ENCODE measurements at regions not wholly inside any gene's neighbourhood (a gene's known extent, or its start where the extent isn't known, plus 50 kb on each side); places are given as distances from the start of the nearest gene placed in this dataset.
"Not testable (repeated sequence)": the region's sequence is repeated elsewhere in the genome, so short reads cannot be mapped to it uniquely, and the experiment has no call there.

DNA sequence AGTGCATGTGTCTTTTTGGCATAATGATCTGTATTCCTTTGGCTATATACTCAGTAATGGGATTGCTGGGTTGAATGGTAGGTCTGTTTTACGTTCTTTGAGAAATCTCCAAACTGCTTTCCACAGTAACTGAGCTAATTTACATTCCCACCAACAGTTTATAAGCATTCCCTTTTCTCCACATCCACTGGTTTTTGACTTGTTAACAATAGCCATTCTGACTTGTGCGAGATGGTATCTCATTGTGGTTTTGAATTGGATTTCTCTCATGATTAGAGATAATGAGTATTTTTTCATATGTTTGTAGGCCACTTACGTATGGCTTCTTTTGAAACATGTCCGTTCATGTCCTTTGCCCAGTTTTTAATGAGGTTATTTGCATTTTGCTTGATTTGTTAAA is 117.7 kb downstream of the CHCHD4 start:
- Histone ChIP-seq H3K36me3 (ENCODE audit: control insufficient read depth, insufficient read depth, low read length, severe bottlenecking) (no peaks in the 10 kb centered on the region), H3K27me3 (replicated peaks; ENCODE audit: control insufficient read depth, insufficient read depth, low read length) (no peaks in the 10 kb centered on the region), H3K4me1 (ENCODE audit: control insufficient read depth, insufficient read depth, low read length) (no peaks in the 10 kb centered on the region), H3K9me3 (ENCODE audit: control insufficient read depth, low read length) (no peaks in the 10 kb centered on the region), H3K4me3 (ENCODE audit: low read length) (no peak overlapping the region), H3K9ac (ENCODE audit: low read length) (no peak overlapping the region)
- no peak for DNase-seq (ENCODE audit: low read depth)

DNA sequence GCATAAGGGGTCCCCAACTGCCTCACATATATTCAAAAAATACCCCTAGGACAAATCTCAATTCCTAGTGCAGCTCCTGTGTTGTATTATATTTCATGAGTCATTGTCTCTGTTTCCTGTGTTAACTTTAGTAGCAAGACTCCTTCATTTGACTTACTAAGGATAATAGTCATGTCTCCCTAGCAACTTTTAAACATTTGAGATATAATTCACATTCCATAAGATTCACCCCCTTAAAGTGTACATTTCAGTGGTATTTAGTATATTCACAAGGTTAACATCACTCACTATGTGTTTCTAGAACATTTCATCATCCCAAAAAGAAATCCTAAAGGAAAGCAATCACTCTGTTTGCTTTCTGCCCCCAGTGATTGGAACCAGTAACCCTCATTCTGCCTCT is 121.3 kb upstream of the WNT7A start:
- DNase-seq (ENCODE audit: low read depth): peak; percentile 19
- no peaks in the 10 kb centered on the region for H3K27me3 ChIP-seq (replicated peaks; ENCODE audit: control insufficient read depth, insufficient read depth, low read length)
- H3K36me3 ChIP-seq (ENCODE audit: control insufficient read depth, insufficient read depth, low read length, severe bottlenecking): no peaks in the 10 kb centered on the region
- H3K4me3 ChIP-seq (ENCODE audit: low read length): no peak overlapping the region
- no peak overlapping the region for H3K9ac ChIP-seq (ENCODE audit: low read length)
- no peaks in the 10 kb centered on the region for H3K9me3 ChIP-seq (ENCODE audit: control insufficient read depth, low read length)
- no peaks in the 10 kb centered on the region for H3K4me1 ChIP-seq (ENCODE audit: control insufficient read depth, insufficient read depth, low read length)

DNA sequence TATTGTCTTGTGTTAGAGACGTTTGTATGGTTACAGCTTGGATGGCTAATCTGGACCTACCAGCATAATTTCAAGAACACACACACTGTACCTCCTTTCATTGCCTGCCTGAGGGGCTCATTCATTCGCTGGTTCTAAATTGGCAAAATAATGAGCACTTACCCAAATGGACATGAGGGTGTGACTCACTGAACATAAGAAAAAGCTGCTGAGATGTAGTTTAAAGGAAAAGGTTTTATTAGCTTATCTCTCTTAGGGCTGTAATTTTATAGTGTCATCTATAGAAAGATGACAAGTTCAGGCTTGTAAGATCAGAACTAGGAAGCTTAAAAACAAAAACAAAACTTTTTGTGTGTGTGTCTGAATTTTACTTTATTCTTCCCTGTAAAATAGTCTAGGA is 120.7 kb upstream of the WNT7A start:
- H3K9ac ChIP-seq (ENCODE audit: low read length): no peak overlapping the region
- no peak overlapping the region for H3K4me3 ChIP-seq (ENCODE audit: low read length)
- no peaks in the 10 kb centered on the region for H3K4me1 ChIP-seq (ENCODE audit: control insufficient read depth, insufficient read depth, low read length)
- no peaks in the 10 kb centered on the region for H3K27me3 ChIP-seq (replicated peaks; ENCODE audit: control insufficient read depth, insufficient read depth, low read length)
- no peak for DNase-seq (ENCODE audit: low read depth)
- no peaks in the 10 kb centered on the region for H3K9me3 ChIP-seq (ENCODE audit: control insufficient read depth, low read length)
- no peaks in the 10 kb centered on the region for H3K36me3 ChIP-seq (ENCODE audit: control insufficient read depth, insufficient read depth, low read length, severe bottlenecking)

DNA sequence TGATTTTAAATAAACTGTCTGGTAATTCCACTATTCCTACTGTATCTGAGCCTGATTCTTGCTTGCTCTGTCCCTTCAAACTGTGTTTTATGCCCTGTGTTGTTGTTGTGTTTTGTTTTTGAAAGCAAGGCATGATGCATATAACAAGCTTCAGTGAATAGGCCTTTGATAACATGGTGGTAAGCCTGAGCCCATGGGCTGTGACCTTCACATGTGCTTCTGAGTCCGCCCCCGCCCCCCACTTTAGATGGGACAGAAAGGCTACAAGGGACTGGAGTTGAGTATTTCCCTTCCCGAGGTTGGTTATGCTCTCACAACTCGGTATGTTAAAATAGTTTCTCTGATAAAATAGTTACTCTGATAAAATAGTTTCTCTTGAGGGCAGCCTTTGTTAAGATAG is 119.0 kb upstream of the WNT7A start:
- no peaks in the 10 kb centered on the region for H3K36me3 ChIP-seq (ENCODE audit: control insufficient read depth, insufficient read depth, low read length, severe bottlenecking)
- H3K4me1 ChIP-seq (ENCODE audit: control insufficient read depth, insufficient read depth, low read length): no peaks in the 10 kb centered on the region
- no peaks in the 10 kb centered on the region for H3K9me3 ChIP-seq (ENCODE audit: control insufficient read depth, low read length)
- no peak overlapping the region for H3K9ac ChIP-seq (ENCODE audit: low read length)
- no peak for DNase-seq (ENCODE audit: low read depth)
- H3K27me3 ChIP-seq (replicated peaks; ENCODE audit: control insufficient read depth, insufficient read depth, low read length): no peaks in the 10 kb centered on the region
- H3K4me3 ChIP-seq (ENCODE audit: low read length): no peak overlapping the region

DNA sequence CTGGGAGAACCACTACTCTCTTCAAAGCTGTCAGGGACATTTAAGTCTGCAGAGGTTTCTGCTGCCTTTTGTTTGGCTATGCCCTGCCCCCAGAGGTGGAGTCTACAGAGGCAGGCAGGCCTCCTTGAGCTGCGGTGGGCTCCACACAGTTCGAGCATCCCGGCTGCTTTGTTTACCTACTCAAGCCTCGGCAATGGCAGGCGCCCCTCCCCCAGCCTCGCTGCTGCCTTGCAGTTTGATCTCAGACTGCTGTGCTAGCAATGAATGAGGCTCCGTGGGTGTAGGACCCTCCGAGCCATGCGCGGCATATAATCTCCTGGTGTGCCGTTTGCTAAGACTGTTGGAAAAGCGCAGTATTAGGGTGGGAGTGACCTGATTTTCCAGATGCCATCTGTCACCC is 115.3 kb upstream of the WNT7A start:
- not testable (repeated sequence) for H3K9ac ChIP-seq (ENCODE audit: low read length); H3K27me3 ChIP-seq (replicated peaks; ENCODE audit: control insufficient read depth, insufficient read depth, low read length); H3K4me1 ChIP-seq (ENCODE audit: control insufficient read depth, insufficient read depth, low read length); H3K9me3 ChIP-seq (ENCODE audit: control insufficient read depth, low read length); H3K4me3 ChIP-seq (ENCODE audit: low read length); DNase-seq (ENCODE audit: low read depth); H3K36me3 ChIP-seq (ENCODE audit: control insufficient read depth, insufficient read depth, low read length, severe bottlenecking)

DNA sequence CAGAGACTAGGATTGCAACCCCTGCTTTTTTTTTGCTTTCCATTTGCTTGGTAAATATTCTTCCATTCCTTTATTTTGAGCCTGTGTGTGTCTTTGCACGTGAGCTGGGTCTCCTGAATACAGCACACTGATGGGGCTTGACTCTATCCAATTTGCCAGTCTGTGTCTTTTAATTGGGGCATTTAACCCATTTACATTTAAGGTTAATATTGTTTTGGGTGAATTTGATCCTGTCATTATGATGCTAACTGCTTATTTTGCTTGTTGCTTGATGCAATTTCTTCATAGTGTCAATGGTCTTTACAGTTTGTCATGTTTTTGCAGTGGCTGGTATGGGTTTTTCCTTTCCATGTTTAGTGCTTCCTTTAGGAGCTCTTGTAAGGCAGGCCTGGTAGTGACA is 109.1 kb upstream of the WNT7A start:
- H3K27me3 ChIP-seq (replicated peaks; ENCODE audit: control insufficient read depth, insufficient read depth, low read length); H3K9ac ChIP-seq (ENCODE audit: low read length); H3K4me1 ChIP-seq (ENCODE audit: control insufficient read depth, insufficient read depth, low read length); DNase-seq (ENCODE audit: low read depth); H3K36me3 ChIP-seq (ENCODE audit: control insufficient read depth, insufficient read depth, low read length, severe bottlenecking); H3K9me3 ChIP-seq (ENCODE audit: control insufficient read depth, low read length); H3K4me3 ChIP-seq (ENCODE audit: low read length): not testable (repeated sequence)

DNA sequence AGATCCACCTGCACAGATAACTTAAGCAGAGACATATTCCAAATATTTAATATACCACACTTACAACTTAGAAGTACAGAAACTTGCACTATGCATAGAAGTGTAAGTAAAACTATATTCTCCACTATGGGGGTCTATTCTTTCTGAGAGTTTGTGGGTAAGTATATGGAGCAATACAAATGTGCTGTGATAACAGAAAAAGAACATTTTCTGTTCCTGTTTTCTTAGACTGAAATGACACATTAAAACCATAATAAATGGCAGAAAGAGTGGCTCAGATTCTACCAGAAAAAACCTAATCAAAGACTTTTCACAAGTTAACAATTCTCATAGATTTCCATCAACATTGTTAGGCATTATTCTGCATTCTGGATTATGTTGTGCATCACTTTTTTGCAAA is 96.6 kb upstream of the WNT7A start:
- Histone ChIP-seq H3K36me3 (ENCODE audit: control insufficient read depth, insufficient read depth, low read length, severe bottlenecking) (no peaks in the 10 kb centered on the region), H3K27me3 (replicated peaks; ENCODE audit: control insufficient read depth, insufficient read depth, low read length) (no peaks in the 10 kb centered on the region), H3K4me3 (ENCODE audit: low read length) (no peak overlapping the region), H3K9ac (ENCODE audit: low read length) (no peak overlapping the region), H3K9me3 (ENCODE audit: control insufficient read depth, low read length) (peaks cover 29% of the 10 kb centered on the region), H3K4me1 (ENCODE audit: control insufficient read depth, insufficient read depth, low read length) (no peaks in the 10 kb centered on the region)
- DNase-seq (ENCODE audit: low read depth): no peak

DNA sequence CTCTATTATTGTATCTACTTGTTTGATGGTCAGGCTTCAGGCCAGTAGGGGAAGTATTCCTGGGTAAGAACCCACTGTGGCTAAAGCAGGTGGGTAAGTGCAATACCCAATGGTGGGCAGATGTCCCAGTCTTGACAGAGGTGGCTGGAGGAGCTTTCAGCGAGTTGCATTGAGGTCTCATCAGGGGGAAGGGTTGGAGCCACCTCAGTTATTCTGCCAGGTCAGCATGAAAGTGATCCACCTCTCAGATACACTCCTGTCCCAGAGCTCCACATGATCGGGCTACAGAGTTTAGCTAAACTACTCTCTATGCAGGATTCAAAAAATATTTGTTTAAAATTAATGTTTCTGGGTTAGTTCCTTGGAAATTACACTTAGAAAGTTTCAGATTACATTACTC is 95.8 kb upstream of the WNT7A start:
- H3K4me3 ChIP-seq (ENCODE audit: low read length): no peak overlapping the region
- H3K27me3 ChIP-seq (replicated peaks; ENCODE audit: control insufficient read depth, insufficient read depth, low read length): no peaks in the 10 kb centered on the region
- no peak for DNase-seq (ENCODE audit: low read depth)
- no peaks in the 10 kb centered on the region for H3K4me1 ChIP-seq (ENCODE audit: control insufficient read depth, insufficient read depth, low read length)
- no peaks in the 10 kb centered on the region for H3K36me3 ChIP-seq (ENCODE audit: control insufficient read depth, insufficient read depth, low read length, severe bottlenecking)
- peaks cover 31% of the 10 kb centered on the region for H3K9me3 ChIP-seq (ENCODE audit: control insufficient read depth, low read length)
- H3K9ac ChIP-seq (ENCODE audit: low read length): no peak overlapping the region

DNA sequence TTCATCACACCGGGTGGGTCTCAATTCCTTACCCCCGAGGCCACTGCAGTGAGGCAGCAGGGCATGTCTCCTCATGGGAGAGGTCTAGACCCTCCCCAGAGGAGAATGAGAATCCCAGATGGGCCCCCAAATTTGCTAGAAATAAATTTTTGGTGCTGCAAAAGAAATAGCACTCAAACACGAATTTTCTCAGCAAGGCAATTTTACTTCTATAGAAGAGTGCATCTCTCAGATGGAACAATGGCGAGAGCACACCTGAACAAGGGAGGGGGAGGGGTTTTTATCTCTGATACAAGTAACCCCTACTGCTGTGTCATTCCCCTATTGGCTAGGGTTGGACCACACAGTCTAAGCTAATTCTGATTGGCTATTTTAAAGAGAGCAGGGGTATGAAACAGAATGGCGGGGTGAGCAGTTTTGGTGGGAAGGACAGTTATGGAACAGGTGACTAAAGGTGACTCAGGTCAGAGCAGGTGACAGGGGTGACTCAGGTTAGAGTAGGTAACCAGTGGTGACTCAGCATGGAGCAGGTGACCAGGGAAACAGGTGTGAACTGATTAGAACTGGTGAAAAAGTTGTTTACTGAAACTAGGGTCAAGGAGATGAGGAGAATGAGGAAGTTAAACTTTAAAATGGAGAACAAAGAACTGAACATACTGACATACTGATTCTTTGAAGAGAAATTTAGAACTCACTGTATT is 93.0 kb upstream of the WNT7A start:
- Histone ChIP-seq H3K9ac (ENCODE audit: low read length) (no peak overlapping the region), H3K9me3 (ENCODE audit: control insufficient read depth, low read length) (peaks cover 36% of the 10 kb centered on the region)

DNA sequence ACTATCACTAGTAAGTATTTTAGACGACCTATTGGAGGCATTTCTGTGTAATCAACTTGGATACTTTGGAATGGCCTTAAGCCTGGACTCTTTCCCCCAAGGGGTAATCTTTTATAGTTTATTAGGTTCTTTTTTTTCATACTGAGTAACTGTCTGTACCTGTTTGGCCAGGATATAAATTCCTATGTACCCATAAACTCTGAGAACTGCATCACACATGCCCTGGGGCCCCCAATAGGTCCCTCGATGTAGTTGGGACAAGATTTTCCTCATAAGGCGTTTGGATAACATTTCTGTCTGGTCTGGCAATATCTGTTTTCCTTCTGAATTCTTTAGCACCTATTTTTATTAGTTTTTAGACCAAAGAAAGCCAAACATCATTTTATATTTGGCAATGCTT is 86.4 kb upstream of the WNT7A start:
- H3K4me3 ChIP-seq (ENCODE audit: low read length): no peak overlapping the region
- DNase-seq (ENCODE audit: low read depth): no peak
- H3K36me3 ChIP-seq (ENCODE audit: control insufficient read depth, insufficient read depth, low read length, severe bottlenecking): no peaks in the 10 kb centered on the region
- H3K9ac ChIP-seq (ENCODE audit: low read length): no peak overlapping the region
- H3K9me3 ChIP-seq (ENCODE audit: control insufficient read depth, low read length): peaks cover 10% of the 10 kb centered on the region
- no peaks in the 10 kb centered on the region for H3K27me3 ChIP-seq (replicated peaks; ENCODE audit: control insufficient read depth, insufficient read depth, low read length)
- H3K4me1 ChIP-seq (ENCODE audit: control insufficient read depth, insufficient read depth, low read length): no peaks in the 10 kb centered on the region

More for the DNA sequence above, 93.0 kb upstream of the WNT7A start:
- H3K4me3 ChIP-seq (ENCODE audit: low read length): no peak overlapping the region
- H3K27me3 ChIP-seq (replicated peaks; ENCODE audit: control insufficient read depth, insufficient read depth, low read length): no peaks in the 10 kb centered on the region
- no peak for DNase-seq (ENCODE audit: low read depth)
- H3K4me1 ChIP-seq (ENCODE audit: control insufficient read depth, insufficient read depth, low read length): no peaks in the 10 kb centered on the region
- H3K36me3 ChIP-seq (ENCODE audit: control insufficient read depth, insufficient read depth, low read length, severe bottlenecking): no peaks in the 10 kb centered on the region

DNA sequence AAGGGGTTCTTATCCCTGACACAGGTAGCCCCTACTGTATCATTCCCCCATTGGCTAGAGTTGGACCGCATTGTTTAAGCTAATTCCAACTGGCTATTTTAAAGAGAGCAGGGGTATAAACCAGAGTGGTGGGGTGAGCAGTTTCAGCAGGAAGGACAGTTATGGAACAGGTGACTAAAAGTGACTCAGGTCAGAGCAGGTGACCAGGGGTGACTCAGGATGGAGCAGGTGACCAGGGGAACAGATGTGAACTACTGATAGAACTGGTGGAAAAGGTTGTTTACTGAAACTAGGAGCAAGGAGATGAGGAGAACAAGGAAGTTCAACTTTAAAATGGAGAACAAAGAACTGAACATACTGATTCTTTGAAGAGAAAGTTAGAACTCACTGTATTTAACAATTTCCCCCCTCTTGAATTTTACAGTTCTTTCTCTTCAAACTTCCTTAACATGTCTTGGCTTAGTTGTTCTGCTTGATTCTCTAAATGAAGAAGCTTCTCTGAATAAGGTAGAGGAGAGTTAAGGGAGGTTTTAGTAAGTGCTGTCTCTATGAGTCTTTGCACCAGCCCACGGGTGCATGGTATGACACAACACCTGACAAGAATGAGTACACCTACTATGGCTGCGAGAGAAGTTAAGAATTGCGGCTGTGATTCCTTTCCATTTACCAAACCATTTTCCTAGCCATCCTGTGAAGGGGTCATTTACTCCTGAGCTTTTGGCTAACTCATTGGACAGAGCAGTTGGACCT is 83.4 kb upstream of the WNT7A start:
- Histone ChIP-seq H3K36me3 (ENCODE audit: control insufficient read depth, insufficient read depth, low read length, severe bottlenecking) (no peaks in the 10 kb centered on the region), H3K4me1 (ENCODE audit: control insufficient read depth, insufficient read depth, low read length) (no peaks in the 10 kb centered on the region), H3K27me3 (replicated peaks; ENCODE audit: control insufficient read depth, insufficient read depth, low read length) (no peaks in the 10 kb centered on the region), H3K4me3 (ENCODE audit: low read length) (no peak overlapping the region), H3K9ac (ENCODE audit: low read length) (no peak overlapping the region), H3K9me3 (ENCODE audit: control insufficient read depth, low read length) (peaks cover 3% of the 10 kb centered on the region)
- DNase-seq (ENCODE audit: low read depth): no peak
